Activated T-cell treated with anti-CD3 and anti-CD28 coated beads, Interleukin-2, amount 50 U/mL, for 72 hours (primary cell): ENCODE measurements at regions not wholly inside any gene's neighbourhood (a gene's known extent, or its start where the extent isn't known, plus 50 kb on each side); places are given as distances from the start of the nearest gene placed in this dataset.
A peak's percentile ranks its signal among the peaks of the same experiment; 100 is the strongest.

Experiments used
- ATAC-seq, 2 donors: fragments of 150-1000 bp; cut with Tn5 transposase; replicated peaks in 1 of 2; 2 replicates each; pipeline ENCODE4 v1.10.0; 2021; ENCODE audit warnings: moderate library complexity in 2 of 2, mild to moderate bottlenecking in 1 of 2
- DNase-seq, 2 donors: peaks; one replicate each; pipeline ENCODE4 v3.0.0; 2021 to 2022; ENCODE audit warnings: mixed read lengths in 1 of 2
- H3K27ac Mint-ChIP-seq: one replicate; pipeline ENCODE4 v1.8.0; 2022; ENCODE audit warnings: mild to moderate bottlenecking, moderate library complexity, mixed read lengths
- H3K27me3 Mint-ChIP-seq: one replicate; pipeline ENCODE4 v1.8.0; 2022; ENCODE audit warnings: low read depth, mixed read lengths
- H3K36me3 Mint-ChIP-seq, 2 donors: one replicate each; pipeline ENCODE4 v1.8.0; 2022; ENCODE audit warnings: mixed read lengths in 2 of 2, mild to moderate bottlenecking in 1 of 2; ENCODE audit not compliant: insufficient read depth in 2 of 2
- H3K4me1 Mint-ChIP-seq: one replicate; pipeline ENCODE4 v1.8.0; 2022; ENCODE audit warnings: low read depth, mixed read lengths
- H3K4me3 Mint-ChIP-seq, 2 donors: one replicate each; pipeline ENCODE4 v1.8.0; 2022; ENCODE audit warnings: mild to moderate bottlenecking in 2 of 2, mixed read lengths in 2 of 2, moderate library complexity in 2 of 2
- H3K9me3 Mint-ChIP-seq, 2 donors: one replicate each; pipeline ENCODE4 v1.8.0; 2022; ENCODE audit warnings: mixed read lengths in 2 of 2

DNA sequence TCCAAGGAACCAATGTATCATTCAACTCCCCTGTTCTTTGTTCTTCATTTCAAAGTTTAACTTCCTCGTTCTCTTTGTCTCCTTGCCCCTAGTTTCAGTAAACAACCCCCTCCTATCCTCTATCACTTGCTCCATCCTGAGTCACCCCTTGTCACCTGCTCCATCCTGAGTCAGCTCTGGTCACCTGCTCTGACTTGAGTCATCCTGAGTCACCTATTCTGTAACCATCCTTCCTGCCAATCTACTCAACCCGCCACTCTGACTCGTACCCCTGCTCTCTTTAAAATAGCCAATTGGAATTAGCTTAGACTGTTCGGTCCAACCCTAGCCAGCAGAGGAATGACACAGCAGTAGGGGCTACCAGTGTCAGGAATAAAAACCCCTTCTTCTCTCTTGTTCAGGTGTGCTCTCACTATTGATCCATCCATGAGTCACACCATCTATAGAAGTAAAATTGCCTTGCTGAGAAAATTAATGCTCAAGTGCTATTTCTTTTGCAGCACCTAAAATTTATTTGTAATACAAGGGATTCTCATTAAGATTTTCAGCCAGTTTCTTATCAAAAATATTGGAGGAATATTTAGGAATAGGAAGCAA is 326.8 kb downstream of the AKAIN1 start:
- no peaks in the 10 kb centered on the region for H3K36me3 Mint-ChIP-seq
- H3K4me3 Mint-ChIP-seq: no peak overlapping the region
- no peak overlapping the region for H3K27ac Mint-ChIP-seq
- H3K9me3 Mint-ChIP-seq: peaks cover 16% of the 10 kb centered on the region in 2 donors
- no peaks in the 10 kb centered on the region for H3K4me1 Mint-ChIP-seq
- no peaks in the 10 kb centered on the region for H3K27me3 Mint-ChIP-seq
- ATAC-seq: peak in 1 of 2 donors; percentile 57
- peak in 1 of 2 donors; percentile 0 for DNase-seq

DNA sequence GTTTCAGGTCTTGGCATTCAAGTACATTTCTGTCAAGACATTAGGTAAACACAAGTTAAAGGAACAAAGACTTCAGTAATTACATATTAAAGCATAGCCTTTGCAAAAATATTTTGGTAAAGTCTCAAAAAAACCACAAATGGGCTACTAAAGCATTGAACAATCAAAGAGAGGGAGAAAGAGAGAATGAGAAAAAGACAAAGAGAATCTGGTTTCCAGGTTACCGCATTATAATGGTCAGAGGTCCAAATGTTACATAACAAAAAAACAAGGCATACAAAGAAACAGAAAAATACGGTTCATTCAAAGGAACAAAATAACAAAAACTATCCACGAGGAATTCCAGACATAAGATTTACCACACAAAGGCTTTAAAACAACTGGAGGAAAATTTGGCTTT is 327.9 kb downstream of the AKAIN1 start:
- Mint-ChIP-seq H3K4me3 (no peak overlapping the region), H3K27me3 (no peaks in the 10 kb centered on the region), H3K27ac (no peak overlapping the region), H3K9me3 (peaks cover 14 to 16% of the 10 kb centered on the region in 2 donors), H3K4me1 (no peaks in the 10 kb centered on the region), H3K36me3 (no peaks in the 10 kb centered on the region)
- ATAC-seq (no peak), DNase-seq (no peak)

DNA sequence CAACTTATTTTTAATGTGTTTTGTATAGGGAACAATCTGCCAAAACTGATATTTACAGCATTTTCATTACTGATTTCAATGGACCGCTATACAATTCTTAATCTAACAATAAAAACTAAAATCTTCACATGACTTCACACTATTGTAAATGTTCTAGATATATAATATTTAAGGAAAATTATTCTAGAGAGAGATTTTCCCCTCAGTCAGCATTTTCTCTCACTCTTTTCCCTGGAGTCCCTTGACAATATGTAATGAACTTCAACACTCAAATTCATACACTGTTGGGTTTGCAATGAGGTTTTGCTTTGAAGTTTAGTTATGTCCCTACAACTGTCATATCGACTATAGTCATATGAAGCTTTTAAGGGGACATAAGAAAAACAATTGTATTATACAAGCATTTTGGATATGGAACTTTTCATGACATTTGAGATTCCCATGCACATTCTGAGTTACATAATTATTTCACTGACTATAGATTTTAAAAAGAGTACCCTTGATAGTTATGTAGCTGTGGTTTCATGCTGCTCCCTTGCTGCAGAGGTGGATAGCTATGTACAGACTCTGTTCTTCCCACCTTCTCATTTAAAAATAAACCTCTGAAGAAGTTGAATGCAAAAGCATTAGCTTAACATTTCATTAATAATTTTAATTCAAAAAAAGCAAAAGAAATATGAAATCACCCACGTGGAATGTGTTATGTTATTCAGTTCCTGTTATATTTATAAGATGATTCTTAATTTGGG is 338.5 kb downstream of the AKAIN1 start:
- peaks cover 0 to 2% of the 10 kb centered on the region in 2 donors for H3K9me3 Mint-ChIP-seq
- H3K36me3 Mint-ChIP-seq: no peaks in the 10 kb centered on the region
- no peaks in the 10 kb centered on the region for H3K4me1 Mint-ChIP-seq
- H3K4me3 Mint-ChIP-seq: no peak overlapping the region
- no peak for DNase-seq
- no peak for ATAC-seq
- no peaks in the 10 kb centered on the region for H3K27me3 Mint-ChIP-seq
- H3K27ac Mint-ChIP-seq: no peak overlapping the region

DNA sequence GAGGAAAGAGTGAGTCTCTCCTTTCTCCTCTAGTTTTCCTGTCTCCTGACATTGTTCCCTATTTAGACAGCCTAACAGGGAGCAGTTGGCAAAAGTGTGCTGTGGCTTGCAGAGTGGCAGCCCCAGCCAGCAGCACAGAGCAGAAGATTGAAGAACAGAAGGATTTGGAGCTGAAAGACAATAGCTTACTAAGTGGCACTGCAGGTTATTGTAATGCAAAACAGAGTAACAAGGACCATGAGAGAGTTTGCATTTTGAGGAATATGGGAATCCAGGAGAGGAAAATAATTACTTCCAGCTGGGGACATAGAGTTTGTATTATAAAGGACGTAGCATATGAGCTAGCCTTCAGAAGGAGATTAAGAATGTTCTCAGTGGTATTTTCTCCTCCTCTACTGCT is 342.4 kb downstream of the AKAIN1 start:
- no peak overlapping the region for H3K27ac Mint-ChIP-seq

DNA sequence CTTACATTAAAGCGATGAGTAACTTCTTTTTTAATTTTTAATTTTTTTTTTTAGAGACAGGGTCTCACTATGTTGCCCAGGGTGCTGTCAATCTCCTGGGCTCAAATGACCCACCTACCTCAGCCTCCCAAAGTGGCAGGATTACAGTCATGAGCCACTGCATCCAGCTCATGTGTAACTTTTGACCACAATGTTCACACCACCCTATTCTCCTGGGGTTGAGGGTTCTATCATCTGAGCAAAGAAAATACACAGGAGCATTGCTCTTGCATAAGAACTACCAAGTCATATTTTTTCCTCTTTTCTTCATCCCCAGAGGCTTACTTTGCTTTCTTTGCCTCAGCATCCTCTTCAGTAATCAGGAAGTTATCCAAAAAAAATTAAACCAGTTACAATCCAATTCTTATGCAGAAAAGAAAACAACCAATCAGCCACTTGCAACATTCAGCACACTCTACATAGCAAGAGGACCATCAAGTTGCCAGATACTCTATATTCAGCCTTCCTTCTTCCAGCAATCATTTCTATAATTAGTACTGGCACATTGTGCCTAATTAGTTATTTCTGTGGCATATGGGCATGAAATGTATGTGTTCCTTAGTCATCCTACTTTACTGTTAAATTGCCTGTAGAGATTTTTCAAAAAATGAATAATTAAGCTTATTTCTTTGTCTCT is 345.6 kb downstream of the AKAIN1 start:
- H3K27me3 Mint-ChIP-seq: no peaks in the 10 kb centered on the region
- peaks cover 2 to 7% of the 10 kb centered on the region in 2 donors for H3K9me3 Mint-ChIP-seq
- no peak overlapping the region for H3K4me3 Mint-ChIP-seq
- H3K27ac Mint-ChIP-seq: no peak overlapping the region
- H3K36me3 Mint-ChIP-seq: peaks cover 0 to 2% of the 10 kb centered on the region in 2 donors
- DNase-seq (no peak), ATAC-seq (no peak)
- H3K4me1 Mint-ChIP-seq: no peaks in the 10 kb centered on the region

More for the DNA sequence above, 342.4 kb downstream of the AKAIN1 start:
- H3K9me3 Mint-ChIP-seq: peaks cover 2 to 3% of the 10 kb centered on the region in 2 donors
- ATAC-seq: no peak
- DNase-seq: no peak
- H3K4me1 Mint-ChIP-seq: no peaks in the 10 kb centered on the region
- H3K36me3 Mint-ChIP-seq: no peaks in the 10 kb centered on the region
- H3K27me3 Mint-ChIP-seq: no peaks in the 10 kb centered on the region
- no peak overlapping the region for H3K4me3 Mint-ChIP-seq

DNA sequence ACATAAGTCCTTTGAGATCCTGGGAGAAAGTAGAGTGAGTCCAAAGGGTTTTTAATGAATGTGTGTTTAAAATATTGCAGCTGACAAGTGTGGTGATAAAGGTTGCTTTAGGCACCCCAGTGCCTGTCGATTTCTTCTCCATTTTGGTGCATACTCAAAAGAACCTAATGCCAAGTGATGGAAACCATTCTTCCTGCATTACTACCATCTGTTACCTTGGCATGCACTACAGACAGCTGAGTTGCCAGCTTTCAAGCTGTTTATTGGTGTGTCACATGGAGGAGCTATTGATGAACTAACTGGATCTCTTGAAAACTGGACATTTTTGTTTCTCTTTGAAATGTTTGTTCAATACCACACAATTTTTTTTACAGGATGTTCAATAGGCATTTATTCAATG is 350.0 kb downstream of the AKAIN1 start:
- Mint-ChIP-seq H3K27me3 (no peaks in the 10 kb centered on the region), H3K4me3 (no peak overlapping the region), H3K36me3 (peaks cover 0 to 2% of the 10 kb centered on the region in 2 donors), H3K27ac (no peak overlapping the region), H3K4me1 (no peaks in the 10 kb centered on the region), H3K9me3 (peaks cover 0 to 12% of the 10 kb centered on the region in 2 donors)
- DNase-seq: no peak
- ATAC-seq: no peak

DNA sequence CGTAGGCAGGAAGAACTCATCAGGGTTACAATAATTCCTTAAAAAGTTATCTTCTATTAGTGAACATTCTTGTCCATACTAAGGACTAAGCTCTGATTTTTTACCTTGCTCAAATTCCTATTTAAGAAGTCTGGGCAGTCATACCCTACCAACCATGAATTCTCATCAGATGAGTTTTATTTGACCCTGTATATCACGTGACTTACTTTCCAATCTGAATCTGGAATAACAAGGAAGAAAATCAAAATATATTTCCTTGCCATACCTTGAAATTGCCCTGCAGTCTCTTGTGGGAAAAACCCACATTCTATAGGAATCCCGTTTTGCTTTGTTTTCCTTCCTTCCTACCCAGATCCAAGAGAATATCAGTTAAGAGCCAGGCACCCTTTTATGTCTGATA is 352.7 kb downstream of the AKAIN1 start:
- H3K9me3 Mint-ChIP-seq: peaks cover 3 to 11% of the 10 kb centered on the region in 2 donors
- H3K4me1 Mint-ChIP-seq: no peaks in the 10 kb centered on the region
- H3K27ac Mint-ChIP-seq: no peak overlapping the region
- no peaks in the 10 kb centered on the region for H3K27me3 Mint-ChIP-seq
- H3K4me3 Mint-ChIP-seq: no peak overlapping the region
- ATAC-seq (no peak), DNase-seq (no peak)
- peaks cover 0 to 2% of the 10 kb centered on the region in 2 donors for H3K36me3 Mint-ChIP-seq

DNA sequence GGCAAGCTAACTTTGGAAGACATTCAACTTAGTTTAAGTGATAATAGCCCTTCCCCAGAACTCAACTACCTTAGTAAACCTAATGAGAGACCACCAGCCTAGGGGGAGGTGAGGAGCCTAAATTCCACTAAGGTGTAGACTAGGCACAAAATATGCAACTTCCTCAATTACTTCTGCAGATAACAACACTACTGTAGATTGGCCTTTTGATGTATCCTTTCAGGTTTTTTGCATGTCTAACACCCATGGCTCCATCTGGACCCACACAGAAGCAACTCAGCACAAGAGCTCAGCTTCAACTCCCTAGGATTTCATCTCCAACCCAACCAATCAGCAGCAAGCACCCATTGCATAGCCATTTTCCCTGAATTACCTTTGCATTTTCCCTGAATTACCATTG is 353.3 kb downstream of the AKAIN1 start:
- DNase-seq: no peak
- Mint-ChIP-seq H3K4me1 (no peaks in the 10 kb centered on the region), H3K9me3 (peaks cover 3 to 11% of the 10 kb centered on the region in 2 donors), H3K27me3 (no peaks in the 10 kb centered on the region), H3K27ac (no peak overlapping the region), H3K36me3 (peaks cover 0 to 2% of the 10 kb centered on the region in 2 donors), H3K4me3 (no peak overlapping the region)
- ATAC-seq: no peak

DNA sequence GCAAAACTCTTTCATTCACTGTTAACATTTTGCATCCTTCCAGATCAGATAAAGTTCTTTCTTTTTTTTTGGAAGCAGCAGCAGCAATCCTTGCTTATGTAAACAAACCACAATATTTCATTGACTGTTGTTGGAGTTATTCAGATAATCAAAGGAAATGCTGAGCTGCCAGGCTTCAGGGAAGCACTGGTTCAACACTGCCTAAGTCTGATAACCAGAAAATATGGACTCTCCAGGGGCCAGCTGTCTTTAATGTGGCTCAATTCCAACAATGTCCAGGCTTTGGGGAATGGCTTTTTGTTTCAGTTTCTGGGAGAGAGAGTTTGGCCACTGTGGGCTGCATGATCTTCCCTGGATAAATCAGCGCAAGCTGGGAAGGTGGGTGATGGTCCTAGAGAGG is 354.3 kb downstream of the AKAIN1 start:
- Mint-ChIP-seq H3K4me3 (no peak overlapping the region), H3K36me3 (peaks cover 0 to 2% of the 10 kb centered on the region in 2 donors), H3K27me3 (no peaks in the 10 kb centered on the region), H3K4me1 (no peaks in the 10 kb centered on the region), H3K9me3 (peaks cover 3 to 11% of the 10 kb centered on the region in 2 donors), H3K27ac (no peak overlapping the region)
- ATAC-seq: no peak
- DNase-seq: no peak

DNA sequence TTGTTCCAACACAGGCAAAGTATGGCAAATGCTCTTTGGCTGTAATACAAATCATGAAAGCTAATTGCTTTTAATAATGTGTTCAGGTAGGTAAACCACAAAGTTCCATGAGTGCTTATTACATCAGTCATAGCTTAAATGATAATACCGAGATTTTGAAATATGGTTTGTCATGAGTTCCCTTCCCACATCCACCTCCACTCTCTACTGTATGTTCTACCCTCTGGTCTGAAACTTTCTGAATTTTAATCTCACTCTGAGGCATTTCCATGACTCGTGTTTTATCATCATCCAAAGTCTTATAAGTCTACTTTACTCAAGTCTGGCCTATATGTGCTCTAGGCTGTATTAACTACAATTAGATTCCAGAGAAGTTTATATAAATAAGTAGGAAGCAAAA is 354.8 kb downstream of the AKAIN1 start:
- no peak for ATAC-seq
- DNase-seq: no peak
- Mint-ChIP-seq H3K36me3 (no peaks in the 10 kb centered on the region), H3K27me3 (no peaks in the 10 kb centered on the region), H3K27ac (no peak overlapping the region), H3K4me1 (no peaks in the 10 kb centered on the region), H3K4me3 (no peak overlapping the region), H3K9me3 (peaks cover 3 to 9% of the 10 kb centered on the region in 2 donors)

DNA sequence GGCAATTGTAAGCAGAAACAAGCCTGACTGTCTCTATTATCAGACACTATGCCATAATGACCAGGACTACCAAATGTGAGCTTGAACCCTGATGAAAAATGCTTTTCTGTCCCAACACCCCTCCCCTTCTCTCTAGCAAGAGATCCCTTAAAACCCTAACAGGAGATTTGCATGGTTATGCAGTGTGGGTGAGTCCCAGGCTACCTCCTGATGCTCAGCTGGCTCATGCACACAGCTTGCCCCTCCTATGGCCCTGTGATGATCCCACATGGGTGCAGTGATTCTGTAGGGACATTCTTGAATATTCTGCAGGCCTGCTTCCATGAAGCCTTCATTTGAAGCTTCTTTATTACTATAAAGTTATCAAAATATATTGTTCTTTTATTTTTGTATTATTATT is 357.4 kb downstream of the AKAIN1 start:
- no peaks in the 10 kb centered on the region for H3K4me1 Mint-ChIP-seq
- H3K27ac Mint-ChIP-seq: no peak overlapping the region
- no peak overlapping the region for H3K4me3 Mint-ChIP-seq
- no peaks in the 10 kb centered on the region for H3K27me3 Mint-ChIP-seq
- DNase-seq: no peak
- ATAC-seq: no peak
- H3K36me3 Mint-ChIP-seq: no peaks in the 10 kb centered on the region
- peaks cover 3 to 5% of the 10 kb centered on the region in 2 donors for H3K9me3 Mint-ChIP-seq

DNA sequence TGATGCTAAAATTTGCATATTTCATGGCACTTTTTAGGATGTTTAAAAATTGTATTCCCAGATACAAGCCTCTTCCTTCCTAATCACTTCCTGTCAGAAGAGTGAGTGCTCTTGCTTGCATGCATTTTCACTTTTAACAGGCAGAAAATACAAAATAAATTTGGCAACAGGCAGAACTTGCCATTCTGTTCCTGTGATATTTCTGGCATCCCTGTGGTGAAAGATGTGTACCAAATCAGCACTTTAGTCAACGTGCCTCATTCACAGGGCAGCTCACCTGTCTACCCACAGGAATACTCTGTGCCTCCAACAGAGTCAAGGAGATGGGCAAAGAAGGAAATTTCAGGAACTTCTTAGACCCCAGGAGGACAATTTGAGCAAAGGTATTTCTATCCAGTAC is 360.9 kb downstream of the AKAIN1 start:
- H3K4me1 Mint-ChIP-seq: no peaks in the 10 kb centered on the region
- no peaks in the 10 kb centered on the region for H3K27me3 Mint-ChIP-seq
- H3K4me3 Mint-ChIP-seq: no peak overlapping the region
- no peaks in the 10 kb centered on the region for H3K36me3 Mint-ChIP-seq
- ATAC-seq (no peak), DNase-seq (no peak)
- H3K9me3 Mint-ChIP-seq: peaks cover under 1 to 1% of the 10 kb centered on the region in 2 donors
- no peak overlapping the region for H3K27ac Mint-ChIP-seq

DNA sequence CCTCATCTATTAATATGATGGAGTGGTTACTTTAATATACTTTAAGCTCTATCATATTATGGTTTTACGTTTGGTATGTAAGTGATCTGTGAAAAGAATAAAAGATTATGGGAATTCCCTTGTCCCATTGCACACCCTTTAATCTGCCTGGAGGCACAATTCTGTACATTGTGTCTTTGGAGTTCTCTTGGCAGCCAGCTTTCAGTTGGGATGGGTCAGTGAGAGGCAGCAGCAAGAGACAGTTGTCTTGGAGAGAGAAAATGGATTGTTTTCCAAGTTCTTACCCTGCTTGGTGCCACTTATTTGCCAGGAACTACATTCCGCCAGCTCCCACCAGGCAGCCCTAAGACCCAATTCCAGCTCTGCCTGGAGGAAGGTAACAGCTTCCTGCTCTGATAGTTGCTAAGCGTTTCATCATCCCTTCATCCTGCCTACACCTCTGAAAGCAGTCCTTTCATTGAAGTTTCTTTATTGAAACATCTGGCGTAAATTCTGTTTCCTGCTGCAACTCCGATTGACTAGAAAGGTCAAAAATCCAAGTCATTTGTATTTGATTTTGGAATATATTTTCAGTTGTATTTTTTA is 365.2 kb downstream of the AKAIN1 start:
- H3K4me3 Mint-ChIP-seq: no peak overlapping the region
- no peaks in the 10 kb centered on the region for H3K4me1 Mint-ChIP-seq
- H3K36me3 Mint-ChIP-seq: no peaks in the 10 kb centered on the region
- no peak overlapping the region for H3K27ac Mint-ChIP-seq
- ATAC-seq (no peak), DNase-seq (no peak)
- peaks cover 2 to 4% of the 10 kb centered on the region in 2 donors for H3K9me3 Mint-ChIP-seq
- H3K27me3 Mint-ChIP-seq: no peaks in the 10 kb centered on the region
